Endometrium (tissue), 2 donors: ENCODE measurements at regions not wholly inside any gene's neighbourhood (a gene's known extent, or its start where the extent isn't known, plus 50 kb on each side); places are given as distances from the start of the nearest gene placed in this dataset.
"Not testable (repeated sequence)": the region's sequence is repeated elsewhere in the genome, so short reads cannot be mapped to it uniquely, and the experiment has no call there.

Experiments
- FAIRE-seq: peaks from 2 replicates; lab custom pipeline; 2012; peaks lifted over from hg19 to GRCh38; lab: Jason Lieb, UNC
- donor health status: control.
- donor health status: control.

DNA sequence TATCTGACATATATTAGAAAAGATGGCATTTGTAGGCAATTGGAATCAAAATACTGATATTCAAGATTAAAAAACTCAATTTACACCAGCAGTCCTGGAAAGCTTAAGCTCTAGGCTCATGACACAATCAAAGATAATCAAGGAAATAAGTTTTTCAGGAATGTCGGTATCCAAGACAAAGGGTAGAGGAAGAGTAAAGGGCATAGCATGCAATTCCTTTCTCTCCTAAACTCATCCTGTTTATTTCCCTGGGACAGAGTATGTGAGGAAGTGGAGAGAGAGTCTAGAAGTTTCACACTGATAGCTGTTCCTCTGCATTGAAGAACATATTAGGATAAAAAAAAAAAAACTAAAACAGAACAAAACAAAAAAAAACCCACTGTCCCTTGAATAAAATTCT, 2452.1 kb downstream of the PCDH9 start:
- FAIRE-seq, result no peak

DNA sequence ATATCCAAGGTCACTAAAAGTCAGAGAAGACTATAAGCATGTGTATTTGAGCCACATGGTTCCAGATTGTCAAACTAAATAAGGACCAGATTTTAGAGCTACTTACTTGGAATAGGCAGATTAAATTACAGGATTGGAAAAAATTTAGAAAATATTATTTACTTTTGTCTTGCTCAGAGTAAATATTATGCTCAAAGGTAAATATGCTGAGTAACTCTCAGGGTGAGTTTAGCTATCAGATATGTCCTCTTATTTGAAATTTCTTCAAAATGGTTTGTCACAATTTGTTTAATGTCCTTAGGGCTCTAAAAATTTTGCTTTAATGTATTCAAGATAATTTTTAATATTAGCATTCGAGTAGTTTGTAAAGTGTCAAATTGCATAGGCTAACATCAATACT, 2455.2 kb downstream of the PCDH9 start:
- FAIRE-seq, result no peak

- FAIRE-seq, result no peak
Measured at GRCh38 chr13:64770743-64771142, 2459.4 kb downstream of the PCDH9 start.

GRCh38 chr13:64767054-64767453, 2463.1 kb downstream of the PCDH9 start:
- no peak for FAIRE-seq

GRCh38 chr13:64765636-64766035, 2464.5 kb downstream of the PCDH9 start:
- FAIRE-seq, result no peak

DNA sequence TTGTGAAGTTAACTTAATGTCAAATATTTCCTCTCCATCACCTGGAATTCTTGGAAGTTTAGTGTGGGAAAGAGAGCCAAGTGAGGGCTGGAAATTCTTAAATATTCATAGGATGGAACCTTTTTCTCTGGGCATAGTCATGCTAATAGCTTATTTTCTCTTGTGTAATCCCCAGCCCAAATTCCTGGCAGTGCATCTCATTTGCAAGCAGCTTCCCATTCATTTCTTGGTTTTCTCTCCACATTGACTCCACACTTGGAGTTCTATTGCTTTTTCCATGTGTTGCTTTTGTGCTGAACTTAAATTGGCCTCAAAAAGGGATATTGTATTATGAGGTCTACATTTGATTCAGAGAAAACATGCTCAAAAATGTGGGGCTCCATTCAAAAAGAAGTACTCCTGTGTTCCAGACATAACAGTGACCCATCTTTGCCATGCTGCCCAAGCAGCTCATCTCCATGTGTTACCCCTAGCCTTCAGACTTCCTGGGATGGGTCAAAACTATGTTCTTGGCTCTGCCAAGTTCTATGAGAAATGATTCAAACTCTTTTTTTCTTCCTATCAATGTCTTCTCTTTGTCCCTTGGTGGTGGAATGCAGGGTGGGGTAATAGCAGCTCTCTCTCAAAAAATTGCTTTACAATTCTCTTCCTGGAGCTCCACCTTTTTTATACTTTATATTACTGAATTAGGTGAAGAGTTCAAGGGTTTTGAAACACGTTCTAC, 2471.5 kb downstream of the PCDH9 start:
- FAIRE-seq, result no peak

DNA sequence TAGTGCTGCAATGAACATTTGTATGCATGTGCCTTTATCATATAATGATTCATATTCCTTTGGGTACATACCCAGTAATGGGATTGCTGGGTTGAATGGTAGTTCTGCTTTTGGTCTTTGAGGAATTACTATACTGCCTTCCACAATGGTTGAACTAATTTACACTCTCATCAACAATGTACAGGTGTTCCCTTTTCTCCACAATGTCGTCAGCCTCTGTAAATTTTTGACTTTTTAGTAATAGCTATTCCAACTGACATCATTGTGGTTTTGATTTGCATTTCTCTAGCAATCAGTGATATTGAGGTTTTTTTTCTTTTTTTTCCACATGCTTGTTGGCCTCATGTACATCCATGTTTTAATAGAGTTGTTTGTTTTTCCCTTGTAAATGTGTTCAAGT, 2473.5 kb downstream of the PCDH9 start:
- FAIRE-seq, result no peak

DNA sequence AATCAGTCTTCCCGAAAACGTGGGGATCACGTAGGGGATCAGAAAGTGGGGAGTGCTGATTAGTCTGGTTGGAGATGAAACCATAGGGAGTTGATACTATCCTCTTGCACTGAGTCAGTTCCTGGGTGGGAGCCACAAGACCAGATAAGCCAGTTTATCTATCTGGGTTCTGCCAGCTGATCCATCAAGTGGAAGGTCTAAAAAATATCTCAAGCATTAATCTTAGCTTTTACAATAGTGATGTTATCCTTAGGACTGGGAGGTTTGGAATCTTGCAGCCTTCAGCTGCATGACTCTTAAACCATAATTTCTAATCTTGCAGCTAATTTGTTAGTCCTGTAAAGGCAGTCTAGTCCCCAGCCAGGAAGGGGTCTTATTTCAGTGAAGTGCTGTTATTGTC, 2474.2 kb downstream of the PCDH9 start:
- FAIRE-seq, result no peak

DNA sequence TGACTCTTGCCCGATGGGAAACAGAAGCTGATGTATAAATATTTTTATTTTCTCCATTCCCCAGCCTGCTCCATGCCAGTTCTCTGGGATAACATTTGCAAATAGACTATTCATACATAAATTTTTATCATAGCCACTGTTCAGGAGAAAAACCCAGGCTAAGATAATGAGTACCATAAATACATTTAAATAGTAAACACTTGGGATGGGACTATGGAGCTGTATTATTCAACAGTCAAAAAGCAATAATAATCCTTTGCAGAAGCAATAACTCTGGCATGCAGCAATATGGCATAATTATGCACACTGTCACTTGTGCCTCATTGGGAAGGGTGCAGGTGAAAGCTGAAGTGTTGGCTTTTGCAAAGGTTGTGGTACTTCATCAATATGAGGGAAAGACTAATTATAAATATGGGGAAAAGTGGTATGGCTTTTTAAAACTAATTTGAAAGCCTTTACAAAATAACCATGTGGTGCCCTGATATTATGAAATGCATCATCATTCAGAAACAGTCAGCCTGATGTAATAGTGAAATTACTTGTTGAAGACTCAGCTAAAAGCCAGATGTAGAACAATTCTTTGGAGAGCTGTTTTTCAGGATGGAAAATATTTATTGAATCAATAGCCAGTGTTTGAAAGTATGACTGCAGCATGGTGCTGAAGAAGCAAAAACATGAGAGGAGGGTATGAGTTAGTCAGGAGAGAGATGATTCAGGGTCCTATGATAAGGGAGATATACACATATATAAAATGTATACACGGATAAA, 2476.7 kb downstream of the PCDH9 start:
- FAIRE-seq, result no peak

GRCh38 chr13:64749301-64749700, 2480.8 kb downstream of the PCDH9 start:
- FAIRE-seq, result no peak

- FAIRE-seq, result no peak
Measured at GRCh38 chr13:64746845-64747244, 2483.3 kb downstream of the PCDH9 start.

DNA sequence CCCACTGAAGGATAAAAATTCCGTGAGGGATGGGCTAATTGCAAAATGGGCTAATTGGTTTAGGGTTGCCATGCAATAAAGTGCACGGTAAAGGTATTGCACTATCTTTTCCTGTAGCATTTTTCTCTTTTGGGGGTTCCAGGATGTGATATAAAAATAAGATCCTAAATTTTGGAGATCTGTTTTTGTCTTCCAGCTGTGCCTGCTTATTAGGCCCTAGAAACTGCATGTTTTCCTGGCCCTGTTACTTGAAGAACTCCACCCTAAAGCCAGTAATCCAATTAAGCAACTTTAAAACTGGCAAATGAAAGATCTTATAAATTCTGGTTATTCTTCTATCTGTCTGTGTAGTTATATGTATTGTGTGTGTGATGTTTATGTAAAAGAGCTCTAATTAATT, 2489.6 kb downstream of the PCDH9 start:
- FAIRE-seq, result no peak

GRCh38 chr13:64725492-64725891, 2504.6 kb downstream of the PCDH9 start:
- FAIRE-seq, result no peak

- no peak for FAIRE-seq
Measured at GRCh38 chr13:64723724-64724123, 2506.4 kb downstream of the PCDH9 start.

GRCh38 chr13:64718116-64718515, 2512.0 kb downstream of the PCDH9 start:
- no peak for FAIRE-seq

- FAIRE-seq, result no peak
Measured at GRCh38 chr13:64716936-64717335, 2513.2 kb downstream of the PCDH9 start.

GRCh38 chr13:64709079-64709478, 2521.1 kb downstream of the PCDH9 start:
- no peak for FAIRE-seq

GRCh38 chr13:64704121-64704649, 2526.0 kb downstream of the PCDH9 start:
- no peak for FAIRE-seq

- no peak for FAIRE-seq
Measured at GRCh38 chr13:64697226-64697625, 2532.9 kb downstream of the PCDH9 start.

GRCh38 chr13:64688893-64689677, 2541.1 kb downstream of the PCDH9 start:
- no peak for FAIRE-seq

- not testable (repeated sequence) for FAIRE-seq
Measured at GRCh38 chr13:64686536-64686935, 2543.6 kb downstream of the PCDH9 start.

- FAIRE-seq, result no peak
Measured at GRCh38 chr13:64684685-64685431, 2545.3 kb downstream of the PCDH9 start.
